HG02938 (cell line): ENCODE measurements at regions not wholly inside any gene's neighbourhood (a gene's known extent, or its start where the extent isn't known, plus 50 kb on each side); places are given as distances from the start of the nearest gene placed in this dataset.
"Not testable (repeated sequence)": the region's sequence is repeated elsewhere in the genome, so short reads cannot be mapped to it uniquely, and the experiment has no call there.

Experiments used
- ATAC-seq: cut with Tn5 transposase; IDR thresholded peaks from one replicate; pipeline ENCODE4 v1.9.1; 2021; ENCODE audit warnings: mild to moderate bottlenecking, moderate library complexity; ENCODE audit not compliant: unreplicated experiment

GRCh38 chr17:20633268-20634059, 53.9 kb downstream of the CDRT15L2 start:
- ATAC-seq = not testable (repeated sequence)

GRCh38 chr17:20640147-20640546, 60.6 kb downstream of the CDRT15L2 start:
- not testable (repeated sequence) for ATAC-seq

GRCh38 chr17:20646661-20647272, 67.2 kb downstream of the CDRT15L2 start:
- not testable (repeated sequence) for ATAC-seq

- ATAC-seq = peak; percentile 97
Measured at GRCh38 chr17:20649097-20649767, 69.7 kb downstream of the CDRT15L2 start.

- not testable (repeated sequence) for ATAC-seq
Measured at GRCh38 chr17:20651022-20651421, 71.5 kb downstream of the CDRT15L2 start.

- ATAC-seq = not testable (repeated sequence)
Measured at GRCh38 chr17:20651736-20652135, 72.2 kb downstream of the CDRT15L2 start.

- not testable (repeated sequence) for ATAC-seq
Measured at GRCh38 chr17:20653391-20653790, 73.9 kb downstream of the CDRT15L2 start.

- not testable (repeated sequence) for ATAC-seq
Measured at GRCh38 chr17:20654114-20654513, 74.6 kb downstream of the CDRT15L2 start.

- not testable (repeated sequence) for ATAC-seq
Measured at GRCh38 chr17:20654575-20654974, 75.1 kb downstream of the CDRT15L2 start.

- ATAC-seq = not testable (repeated sequence)
Measured at GRCh38 chr17:20665103-20665955, 85.8 kb downstream of the CDRT15L2 start.

GRCh38 chr17:20666689-20667088, 87.2 kb downstream of the CDRT15L2 start:
- not testable (repeated sequence) for ATAC-seq

- not testable (repeated sequence) for ATAC-seq
Measured at GRCh38 chr17:20667712-20668111, 88.2 kb downstream of the CDRT15L2 start.

GRCh38 chr17:20668316-20668715, 88.8 kb downstream of the CDRT15L2 start:
- not testable (repeated sequence) for ATAC-seq

- not testable (repeated sequence) for ATAC-seq
Measured at GRCh38 chr17:20668868-20669267, 89.3 kb downstream of the CDRT15L2 start.

GRCh38 chr17:20670506-20670905, 91.0 kb downstream of the CDRT15L2 start:
- peak; percentile 51 for ATAC-seq

GRCh38 chr17:20674374-20674773, 94.8 kb downstream of the CDRT15L2 start:
- not testable (repeated sequence) for ATAC-seq

- ATAC-seq = not testable (repeated sequence)
Measured at GRCh38 chr17:20675707-20676106, 96.2 kb downstream of the CDRT15L2 start.

- ATAC-seq = not testable (repeated sequence)
Measured at GRCh38 chr17:20676656-20677055, 97.1 kb downstream of the CDRT15L2 start.

GRCh38 chr17:20677469-20677868, 97.9 kb downstream of the CDRT15L2 start:
- not testable (repeated sequence) for ATAC-seq

GRCh38 chr17:20678424-20678823, 98.9 kb downstream of the CDRT15L2 start:
- not testable (repeated sequence) for ATAC-seq
